ENCODE measurements at regions not wholly inside any gene's neighbourhood (a gene's known extent, or its start where the extent isn't known, plus 50 kb on each side); places are given as distances from the start of the nearest gene placed in this dataset.

- in situ Hi-C loops (cut with MboI; ENCODE audit: low sequenced_read_pairs in 4 of 4) (no loop called here), intact Hi-C loops (cut with DNase I; ENCODE audit: low total_unique reads) (no loop called here)
- H3K36me3 ChIP-seq: no peaks in the 10 kb centered on the region
- H3K9me3 ChIP-seq: no peaks in the 10 kb centered on the region
- ATAC-seq (no peak), DNase-seq (no peak)
- H3K27me3 ChIP-seq: no peaks in the 10 kb centered on the region
- no peaks in the 10 kb centered on the region for H3K4me1 ChIP-seq
- H3K27ac ChIP-seq: no peak overlapping the region
- H3K4me3 ChIP-seq: no peak overlapping the region
- TF ChIP-seq POLR2A (IDR thresholded peaks at IDR 0.05): no peak
- TF ChIP-seq, protein P1, sequence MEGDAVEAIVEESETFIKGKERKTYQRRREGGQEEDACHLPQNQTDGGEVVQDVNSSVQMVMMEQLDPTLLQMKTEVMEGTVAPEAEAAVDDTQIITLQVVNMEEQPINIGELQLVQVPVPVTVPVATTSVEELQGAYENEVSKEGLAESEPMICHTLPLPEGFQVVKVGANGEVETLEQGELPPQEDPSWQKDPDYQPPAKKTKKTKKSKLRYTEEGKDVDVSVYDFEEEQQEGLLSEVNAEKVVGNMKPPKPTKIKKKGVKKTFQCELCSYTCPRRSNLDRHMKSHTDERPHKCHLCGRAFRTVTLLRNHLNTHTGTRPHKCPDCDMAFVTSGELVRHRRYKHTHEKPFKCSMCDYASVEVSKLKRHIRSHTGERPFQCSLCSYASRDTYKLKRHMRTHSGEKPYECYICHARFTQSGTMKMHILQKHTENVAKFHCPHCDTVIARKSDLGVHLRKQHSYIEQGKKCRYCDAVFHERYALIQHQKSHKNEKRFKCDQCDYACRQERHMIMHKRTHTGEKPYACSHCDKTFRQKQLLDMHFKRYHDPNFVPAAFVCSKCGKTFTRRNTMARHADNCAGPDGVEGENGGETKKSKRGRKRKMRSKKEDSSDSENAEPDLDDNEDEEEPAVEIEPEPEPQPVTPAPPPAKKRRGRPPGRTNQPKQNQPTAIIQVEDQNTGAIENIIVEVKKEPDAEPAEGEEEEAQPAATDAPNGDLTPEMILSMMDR (IDR thresholded peaks at IDR 0.05 in 4 of 5, conservative IDR thresholded peaks at IDR 0.05 in 1 of 5): no peak
Observed at GRCh38 chr3:115375362-115375761, 228.3 kb upstream of the ZBTB20 start.

DNA sequence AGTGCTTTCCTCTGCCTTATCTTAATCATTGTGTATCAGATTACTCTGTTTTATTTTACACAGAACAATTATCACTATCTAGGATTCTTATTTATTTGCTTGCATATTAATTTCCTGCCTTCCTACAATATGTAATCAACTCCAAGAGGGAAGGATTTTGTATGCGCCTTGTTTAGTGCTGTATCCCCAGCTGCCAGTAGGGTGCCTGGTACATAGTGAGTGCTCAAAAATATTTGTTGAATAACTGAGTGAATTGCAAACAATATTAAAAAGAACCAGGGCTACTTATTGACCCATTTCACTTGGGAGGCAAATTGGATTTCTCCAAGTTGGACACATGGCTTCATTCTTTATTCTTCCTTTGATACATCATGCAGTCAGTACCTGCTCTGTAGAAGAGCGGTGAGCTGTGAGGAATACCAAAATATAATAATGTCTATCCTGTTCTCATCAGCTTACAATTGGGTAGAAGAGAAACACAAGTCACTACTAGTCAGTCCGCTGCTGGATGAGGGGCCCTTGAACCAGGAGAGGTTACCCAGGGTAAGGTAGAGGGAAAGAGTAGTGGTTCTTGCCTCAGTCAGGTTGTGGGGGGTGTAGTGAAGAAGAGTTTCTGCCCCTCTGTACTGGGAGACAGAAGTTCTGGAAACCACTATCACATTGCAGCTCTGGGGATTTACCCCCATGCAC is 233.9 kb upstream of the ZBTB20 start:
- Histone ChIP-seq H3K9me3 (no peaks in the 10 kb centered on the region), H3K4me1 (no peaks in the 10 kb centered on the region), H3K36me3 (no peaks in the 10 kb centered on the region), H3K27me3 (no peaks in the 10 kb centered on the region), H3K4me3 (no peak overlapping the region), H3K27ac (no peak overlapping the region)
- no peak for ATAC-seq
- intact Hi-C loops (cut with DNase I; ENCODE audit: low total_unique reads) (no loop called here), in situ Hi-C loops (cut with MboI; ENCODE audit: low sequenced_read_pairs in 4 of 4) (no loop called here)
- DNase-seq: no peak
- no peak for TF ChIP-seq POLR2A (IDR thresholded peaks at IDR 0.05)
- TF ChIP-seq, protein P1 (IDR thresholded peaks at IDR 0.05 in 4 of 5, conservative IDR thresholded peaks at IDR 0.05 in 1 of 5): no peak

DNA sequence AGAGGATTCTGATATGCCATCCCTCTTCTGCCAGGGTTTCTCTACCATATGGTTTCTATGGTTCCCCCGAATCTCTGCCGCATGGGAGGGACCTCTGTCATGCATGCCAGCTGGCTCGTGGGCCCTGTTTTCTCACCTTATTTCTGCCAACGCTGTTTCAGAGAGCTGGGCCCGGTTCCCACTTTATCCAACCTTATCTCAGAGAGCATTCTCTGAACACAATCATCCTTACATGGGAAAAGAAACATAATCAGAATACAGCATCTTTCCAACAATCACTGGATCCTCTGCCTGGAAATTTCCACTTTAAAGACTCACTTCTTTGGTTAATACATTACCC is 234.5 kb upstream of the ZBTB20 start:
- Histone ChIP-seq H3K4me1 (no peaks in the 10 kb centered on the region), H3K9me3 (no peaks in the 10 kb centered on the region), H3K27me3 (no peaks in the 10 kb centered on the region), H3K27ac (no peak overlapping the region), H3K36me3 (no peaks in the 10 kb centered on the region), H3K4me3 (no peak overlapping the region)
- no peak for TF ChIP-seq POLR2A (IDR thresholded peaks at IDR 0.05)
- in situ Hi-C loops (cut with MboI; ENCODE audit: low sequenced_read_pairs in 4 of 4): no loop called here
- no peak for DNase-seq
- no peak for ATAC-seq
- intact Hi-C loops (cut with DNase I; ENCODE audit: low total_unique reads): no loop called here

DNA sequence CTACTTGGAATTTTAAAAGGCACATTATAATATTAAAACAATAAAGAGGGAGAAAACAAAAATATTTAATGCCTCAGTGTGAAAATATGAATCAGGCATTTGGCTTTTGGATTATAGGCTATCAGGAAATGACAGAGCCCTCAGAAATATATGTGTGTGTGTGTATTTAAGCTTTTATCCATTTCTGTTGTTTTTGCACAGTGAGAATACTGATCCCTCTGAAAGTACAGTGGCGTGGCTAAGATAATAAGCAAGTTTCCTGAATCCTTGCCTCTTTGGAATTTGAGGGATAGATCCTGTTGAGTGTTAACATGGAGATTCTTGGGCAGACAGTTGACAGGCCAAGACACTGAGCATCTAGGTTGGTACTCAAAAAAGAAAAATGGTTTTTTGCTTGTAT is 234.8 kb upstream of the ZBTB20 start:
- Histone ChIP-seq H3K27me3 (no peaks in the 10 kb centered on the region), H3K4me3 (no peak overlapping the region), H3K36me3 (no peaks in the 10 kb centered on the region), H3K27ac (no peak overlapping the region), H3K9me3 (no peaks in the 10 kb centered on the region), H3K4me1 (no peaks in the 10 kb centered on the region)
- in situ Hi-C loops (cut with MboI; ENCODE audit: low sequenced_read_pairs in 4 of 4) (no loop called here), intact Hi-C loops (cut with DNase I; ENCODE audit: low total_unique reads) (no loop called here)
- TF ChIP-seq POLR2A (IDR thresholded peaks at IDR 0.05): no peak
- TF ChIP-seq, protein P1 (IDR thresholded peaks at IDR 0.05 in 4 of 5, conservative IDR thresholded peaks at IDR 0.05 in 1 of 5): no peak
- ATAC-seq: no peak
- no peak for DNase-seq

DNA sequence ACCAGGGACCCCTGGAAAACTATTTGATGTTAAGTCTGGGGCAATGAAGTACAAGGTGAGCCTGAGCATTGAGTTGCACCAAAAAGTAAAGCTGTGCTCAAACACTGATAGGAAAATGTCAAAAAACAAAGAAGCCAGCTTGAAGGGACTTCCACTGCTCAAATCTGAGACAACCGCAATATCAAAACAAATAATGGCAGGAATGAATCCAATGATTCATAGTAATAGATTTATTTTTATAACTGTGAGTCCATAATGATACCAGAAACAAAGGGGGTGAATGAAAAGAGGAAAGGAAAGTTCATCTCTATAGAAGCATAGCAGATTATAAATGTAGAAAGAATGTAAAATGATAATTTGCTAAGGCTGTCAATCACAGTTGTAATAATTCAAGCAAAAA is 237.3 kb upstream of the ZBTB20 start:
- ATAC-seq (no peak), DNase-seq (no peak)
- Histone ChIP-seq H3K9me3 (no peaks in the 10 kb centered on the region), H3K4me1 (peaks cover 11 to 12% of the 10 kb centered on the region in 2 donors), H3K36me3 (no peaks in the 10 kb centered on the region), H3K27me3 (no peaks in the 10 kb centered on the region), H3K27ac (no peak overlapping the region), H3K4me3 (no peak overlapping the region)
- in situ Hi-C loops (cut with MboI; ENCODE audit: low sequenced_read_pairs in 4 of 4) (no loop called here), intact Hi-C loops (cut with DNase I; ENCODE audit: low total_unique reads) (no loop called here)
- no peak for TF ChIP-seq POLR2A (IDR thresholded peaks at IDR 0.05)
